Esophagus muscularis mucosa (tissue), 3 donors: ENCODE measurements at regions not wholly inside any gene's neighbourhood (a gene's known extent, or its start where the extent isn't known, plus 50 kb on each side); places are given as distances from the start of the nearest gene placed in this dataset.

Experiments
- CTCF ChIP-seq, 3 experiments: fragments of 200-600 bp in 2 of 3; fragments of 450-650 bp in 1 of 3; sonication (generic) in 2 of 3; IDR thresholded peaks; one replicate each; pipeline ENCODE4 v1.5.1; 2017 to 2019; ENCODE audit warnings: antibody characterized with exemption in 3 of 3, mild to moderate bottlenecking in 2 of 3, moderate library complexity in 1 of 3
- POLR2A ChIP-seq: fragments of 450-650 bp; IDR thresholded peaks from one replicate; pipeline ENCODE4 v1.6.1; 2017; ENCODE audit warnings: antibody characterized with exemption, moderate library complexity, mild to moderate bottlenecking, low read depth

GRCh38 chr2:23293731-23294130, 91.2 kb upstream of the KLHL29 start:
- TF ChIP-seq CTCF (IDR thresholded peaks at IDR 0.05) (no peak), POLR2A (no peak)
